HG03571 (cell line): ENCODE measurements at regions not wholly inside any gene's neighbourhood (a gene's known extent, or its start where the extent isn't known, plus 50 kb on each side); places are given as distances from the start of the nearest gene placed in this dataset.
"Not testable (repeated sequence)": the region's sequence is repeated elsewhere in the genome, so short reads cannot be mapped to it uniquely, and the experiment has no call there.

Source experiments
- ATAC-seq: cut with Tn5 transposase; IDR thresholded peaks from one replicate; pipeline ENCODE4 v1.9.1; 2021; ENCODE audit not compliant: unreplicated experiment

GRCh38 chr7:118898284-118898683 lies 673.8 kb downstream of the ANKRD7 start:
- no peak for ATAC-seq

- no peak for ATAC-seq
Observed at GRCh38 chr7:118902600-118902999, 678.1 kb downstream of the ANKRD7 start.

GRCh38 chr7:118907911-118908527 lies 683.5 kb downstream of the ANKRD7 start:
- no peak for ATAC-seq

- not testable (repeated sequence) for ATAC-seq
Observed at GRCh38 chr7:118916120-118916519, 691.6 kb downstream of the ANKRD7 start.

GRCh38 chr7:118918556-118918955 lies 694.1 kb downstream of the ANKRD7 start:
- ATAC-seq = no peak

GRCh38 chr7:118938845-118939244 lies 714.3 kb downstream of the ANKRD7 start:
- ATAC-seq = no peak

- no peak for ATAC-seq
Observed at GRCh38 chr7:118944271-118944670, 719.8 kb downstream of the ANKRD7 start.

- ATAC-seq = no peak
Observed at GRCh38 chr7:118945911-118946682, 721.6 kb downstream of the ANKRD7 start.

- ATAC-seq = no peak
Observed at GRCh38 chr7:118948508-118948907, 724.0 kb downstream of the ANKRD7 start.

GRCh38 chr7:118949031-118949430 lies 724.5 kb downstream of the ANKRD7 start:
- ATAC-seq = no peak

- ATAC-seq = not testable (repeated sequence)
Observed at GRCh38 chr7:118956285-118956684, 731.8 kb downstream of the ANKRD7 start.

GRCh38 chr7:118969370-118969769 lies 744.9 kb downstream of the ANKRD7 start:
- ATAC-seq = no peak

GRCh38 chr7:118971706-118972105 lies 747.2 kb downstream of the ANKRD7 start:
- no peak for ATAC-seq

- ATAC-seq = no peak
Observed at GRCh38 chr7:118974836-118975235, 750.3 kb downstream of the ANKRD7 start.

- ATAC-seq = no peak
Observed at GRCh38 chr7:118995350-118995749, 770.8 kb downstream of the ANKRD7 start.

- ATAC-seq = no peak
Observed at GRCh38 chr7:119007236-119007635, 782.7 kb downstream of the ANKRD7 start.

GRCh38 chr7:119010635-119011034 lies 786.1 kb downstream of the ANKRD7 start:
- ATAC-seq = no peak

- ATAC-seq = no peak
Observed at GRCh38 chr7:119026391-119026790, 801.9 kb downstream of the ANKRD7 start.

- no peak for ATAC-seq
Observed at GRCh38 chr7:119028736-119029135, 804.2 kb downstream of the ANKRD7 start.

- ATAC-seq = not testable (repeated sequence)
Observed at GRCh38 chr7:119032136-119032535, 807.6 kb downstream of the ANKRD7 start.

- no peak for ATAC-seq
Observed at GRCh38 chr7:119033641-119034040, 809.1 kb downstream of the ANKRD7 start.

- ATAC-seq = no peak
Observed at GRCh38 chr7:119037941-119038340, 813.4 kb downstream of the ANKRD7 start.

GRCh38 chr7:119046068-119046467 lies 821.6 kb downstream of the ANKRD7 start:
- no peak for ATAC-seq
